LNCAP (cell line): ENCODE measurements at regions not wholly inside any gene's neighbourhood (a gene's known extent, or its start where the extent isn't known, plus 50 kb on each side); places are given as distances from the start of the nearest gene placed in this dataset.

Experiments used
- TF ChIP-seq, protein P1 (sequence below): fragments of 450-650 bp; IDR thresholded peaks from 2 replicates; pipeline ENCODE4 v1.5.1; 2017; ENCODE audit warnings: mild to moderate bottlenecking

DNA sequence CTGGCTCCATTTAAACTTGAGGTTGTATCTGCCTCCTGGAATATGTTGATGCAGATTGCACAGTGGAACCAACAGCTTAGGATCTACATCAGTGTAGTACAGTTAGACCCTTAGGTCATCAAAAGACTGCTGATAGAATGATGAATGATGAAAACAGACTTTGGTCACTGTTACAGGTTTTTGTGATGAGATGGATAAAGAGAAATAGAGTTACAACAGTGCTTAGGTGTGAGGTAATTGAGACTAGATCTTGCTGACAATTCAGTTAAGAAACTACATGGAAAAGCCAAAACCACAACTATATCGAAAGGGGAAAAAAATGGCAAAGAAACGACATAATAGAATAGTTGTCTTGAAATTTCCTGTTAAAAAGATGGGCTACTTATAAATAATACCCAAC lies 145.7 kb upstream of the LMNTD1 start:
- TF ChIP-seq, protein P1, sequence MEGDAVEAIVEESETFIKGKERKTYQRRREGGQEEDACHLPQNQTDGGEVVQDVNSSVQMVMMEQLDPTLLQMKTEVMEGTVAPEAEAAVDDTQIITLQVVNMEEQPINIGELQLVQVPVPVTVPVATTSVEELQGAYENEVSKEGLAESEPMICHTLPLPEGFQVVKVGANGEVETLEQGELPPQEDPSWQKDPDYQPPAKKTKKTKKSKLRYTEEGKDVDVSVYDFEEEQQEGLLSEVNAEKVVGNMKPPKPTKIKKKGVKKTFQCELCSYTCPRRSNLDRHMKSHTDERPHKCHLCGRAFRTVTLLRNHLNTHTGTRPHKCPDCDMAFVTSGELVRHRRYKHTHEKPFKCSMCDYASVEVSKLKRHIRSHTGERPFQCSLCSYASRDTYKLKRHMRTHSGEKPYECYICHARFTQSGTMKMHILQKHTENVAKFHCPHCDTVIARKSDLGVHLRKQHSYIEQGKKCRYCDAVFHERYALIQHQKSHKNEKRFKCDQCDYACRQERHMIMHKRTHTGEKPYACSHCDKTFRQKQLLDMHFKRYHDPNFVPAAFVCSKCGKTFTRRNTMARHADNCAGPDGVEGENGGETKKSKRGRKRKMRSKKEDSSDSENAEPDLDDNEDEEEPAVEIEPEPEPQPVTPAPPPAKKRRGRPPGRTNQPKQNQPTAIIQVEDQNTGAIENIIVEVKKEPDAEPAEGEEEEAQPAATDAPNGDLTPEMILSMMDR, result no peak

DNA sequence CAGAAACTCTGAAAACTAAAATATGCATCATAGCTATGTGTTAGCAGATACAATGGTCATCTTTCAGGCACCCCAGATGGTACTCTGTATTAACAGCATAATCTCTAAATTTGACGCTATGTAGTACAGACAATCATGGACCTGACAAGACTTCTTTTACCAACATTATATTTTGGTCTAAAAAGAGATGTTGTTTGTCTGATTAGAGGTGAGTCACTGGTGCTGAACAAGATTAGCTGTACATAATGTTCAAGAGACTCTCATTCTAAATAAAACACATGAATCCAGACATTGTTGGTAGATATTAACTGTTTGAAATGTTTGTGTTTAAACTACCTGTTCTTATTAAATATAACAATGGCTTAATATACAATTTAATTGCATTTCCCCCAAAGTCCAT lies 146.4 kb upstream of the LMNTD1 start:
- TF ChIP-seq, protein P1, result no peak

DNA sequence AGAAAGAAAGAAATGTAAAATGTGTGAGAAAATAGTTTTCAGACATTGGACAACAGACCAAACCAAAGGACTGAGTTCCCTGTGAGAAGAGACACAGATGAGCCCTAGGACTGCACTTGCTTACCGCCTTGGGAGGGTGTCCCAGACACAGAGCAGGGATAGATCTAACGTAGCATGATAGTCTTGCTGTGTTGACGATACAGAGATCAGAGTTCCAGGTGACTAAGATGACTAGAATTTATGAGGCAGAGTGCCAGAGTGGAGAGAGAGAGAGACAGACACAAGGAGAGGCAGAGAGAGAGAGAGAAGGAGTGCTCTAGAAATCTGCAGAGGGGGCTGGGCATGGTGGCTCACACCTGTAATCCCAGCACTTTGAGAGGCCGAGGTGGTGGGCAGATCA lies 148.2 kb upstream of the LMNTD1 start:
- TF ChIP-seq, protein P1, result no peak

DNA sequence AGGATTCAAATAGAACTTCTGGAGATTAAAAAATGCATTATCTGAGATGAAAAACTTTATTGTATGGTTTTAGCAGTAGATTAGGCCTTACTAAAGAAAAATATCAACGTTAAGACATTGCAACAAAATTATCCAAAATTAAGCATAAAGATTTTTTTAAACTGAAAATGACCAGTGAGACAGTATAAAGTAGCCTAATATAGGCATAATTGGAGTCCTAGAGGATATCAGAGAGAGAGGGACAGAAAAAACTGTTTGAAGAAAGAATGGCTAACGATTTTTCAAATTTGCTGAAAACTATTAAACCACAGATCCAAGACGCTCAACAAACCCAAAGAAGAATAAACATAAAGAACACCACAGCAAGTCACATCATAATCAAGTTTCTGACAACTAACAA lies 149.5 kb upstream of the LMNTD1 start:
- TF ChIP-seq, protein P1, result no peak

DNA sequence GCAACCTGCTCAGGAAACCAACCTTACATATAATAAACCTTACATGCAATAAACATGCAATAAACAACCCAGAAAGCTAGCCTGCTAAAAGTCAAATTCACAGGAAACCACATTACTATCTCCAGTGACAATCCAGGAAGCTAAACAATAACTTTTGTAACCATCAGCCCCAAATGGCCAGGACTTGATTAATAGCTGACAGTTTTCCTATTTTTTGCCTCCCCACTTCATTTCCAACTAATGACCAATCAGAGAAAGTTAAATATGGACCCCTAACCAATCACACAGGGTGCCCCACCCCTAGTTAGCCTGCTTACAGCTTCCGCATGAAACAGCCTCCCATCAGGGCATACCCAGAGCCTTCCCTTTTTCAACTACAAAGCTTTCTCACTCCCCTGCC lies 152.2 kb upstream of the LMNTD1 start:
- TF ChIP-seq, protein P1, result no peak

DNA sequence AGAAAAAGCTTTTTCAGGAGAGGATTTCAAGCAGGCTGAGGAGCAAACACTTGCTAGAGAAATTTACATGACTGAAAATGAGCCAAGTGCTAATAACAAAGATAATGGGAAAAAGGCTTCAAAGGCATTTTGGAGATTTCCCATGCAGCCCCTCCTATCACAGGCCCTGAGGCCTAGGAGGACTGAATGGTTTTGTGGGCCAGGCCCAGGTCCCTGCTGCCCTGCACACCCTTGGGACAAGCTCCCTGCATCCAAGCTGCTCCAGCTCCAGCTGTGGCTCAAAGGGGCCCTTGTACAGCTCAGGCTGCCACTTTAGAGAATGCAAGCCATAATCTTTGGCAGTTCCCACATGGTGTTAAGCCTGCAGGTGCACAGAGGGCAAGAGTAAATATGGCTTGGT lies 154.0 kb upstream of the LMNTD1 start:
- TF ChIP-seq, protein P1, result no peak

DNA sequence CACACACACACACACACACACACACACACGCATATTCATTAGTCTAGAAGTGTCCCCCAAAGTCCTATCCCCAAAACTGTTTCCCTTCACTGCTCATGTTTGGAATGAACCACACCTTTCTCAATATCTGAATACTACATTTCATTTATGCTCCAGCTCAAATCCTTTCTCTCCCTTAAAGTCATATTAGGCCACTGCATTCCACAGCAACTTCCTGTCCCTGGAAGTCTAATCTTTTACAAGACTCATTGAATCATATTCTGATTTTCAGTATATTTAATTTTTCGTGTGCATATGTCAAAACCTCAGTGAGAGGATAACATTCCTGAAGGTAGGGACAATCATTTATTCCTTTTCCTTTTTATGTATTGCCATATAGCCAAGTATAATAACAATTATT lies 155.6 kb upstream of the LMNTD1 start:
- TF ChIP-seq, protein P1, result no peak

DNA sequence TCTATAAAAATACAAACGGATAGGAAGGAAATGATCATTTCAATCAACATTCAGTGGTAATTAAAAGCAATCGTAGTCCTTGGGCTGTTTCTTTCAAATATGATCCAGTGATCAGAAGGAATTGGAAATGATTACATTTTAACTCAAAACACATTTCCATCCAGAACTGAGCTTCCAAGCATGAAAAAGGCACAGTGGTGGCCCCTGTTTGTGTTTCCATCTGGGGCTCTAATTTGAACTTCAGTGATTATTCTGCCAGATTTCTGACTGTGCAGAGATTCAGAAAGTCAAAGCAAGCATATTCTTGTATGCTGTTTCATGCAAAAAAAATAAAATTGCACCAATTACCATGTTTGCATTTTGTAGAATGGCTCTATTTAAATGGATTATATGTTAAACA lies 157.0 kb upstream of the LMNTD1 start:
- TF ChIP-seq, protein P1, result no peak
